ENCODE measurements at regions not wholly inside any gene's neighbourhood (a gene's known extent, or its start where the extent isn't known, plus 50 kb on each side); places are given as distances from the start of the nearest gene placed in this dataset.

DNA sequence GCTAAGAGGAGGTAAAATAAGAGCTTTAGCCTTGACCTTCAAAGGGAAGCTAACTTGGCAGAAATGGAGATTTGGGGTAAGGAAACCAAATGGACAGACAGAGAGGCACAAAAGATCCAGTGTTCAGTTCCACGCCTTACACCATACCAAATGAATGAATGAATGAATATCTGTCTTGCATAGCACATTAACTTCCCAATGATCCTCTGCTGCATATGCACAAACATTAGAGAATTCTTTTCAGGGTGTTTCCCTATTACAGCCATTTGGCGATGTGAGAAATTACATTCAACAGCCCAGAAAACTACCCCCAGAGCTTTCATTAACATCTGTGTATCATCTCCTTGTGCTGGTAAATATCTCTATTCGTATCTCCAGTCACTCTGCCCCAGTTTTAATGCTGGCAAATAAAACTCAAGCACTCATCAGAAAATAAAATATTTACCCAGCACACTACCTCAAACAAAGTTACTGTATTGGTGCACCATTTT lies 1056.2 kb downstream of the SORCS3 start:
- TF ChIP-seq EZH2 (IDR thresholded peaks at IDR 0.05; ENCODE audit: low read depth, unreplicated experiment): no peak
- TF ChIP-seq, protein P1, sequence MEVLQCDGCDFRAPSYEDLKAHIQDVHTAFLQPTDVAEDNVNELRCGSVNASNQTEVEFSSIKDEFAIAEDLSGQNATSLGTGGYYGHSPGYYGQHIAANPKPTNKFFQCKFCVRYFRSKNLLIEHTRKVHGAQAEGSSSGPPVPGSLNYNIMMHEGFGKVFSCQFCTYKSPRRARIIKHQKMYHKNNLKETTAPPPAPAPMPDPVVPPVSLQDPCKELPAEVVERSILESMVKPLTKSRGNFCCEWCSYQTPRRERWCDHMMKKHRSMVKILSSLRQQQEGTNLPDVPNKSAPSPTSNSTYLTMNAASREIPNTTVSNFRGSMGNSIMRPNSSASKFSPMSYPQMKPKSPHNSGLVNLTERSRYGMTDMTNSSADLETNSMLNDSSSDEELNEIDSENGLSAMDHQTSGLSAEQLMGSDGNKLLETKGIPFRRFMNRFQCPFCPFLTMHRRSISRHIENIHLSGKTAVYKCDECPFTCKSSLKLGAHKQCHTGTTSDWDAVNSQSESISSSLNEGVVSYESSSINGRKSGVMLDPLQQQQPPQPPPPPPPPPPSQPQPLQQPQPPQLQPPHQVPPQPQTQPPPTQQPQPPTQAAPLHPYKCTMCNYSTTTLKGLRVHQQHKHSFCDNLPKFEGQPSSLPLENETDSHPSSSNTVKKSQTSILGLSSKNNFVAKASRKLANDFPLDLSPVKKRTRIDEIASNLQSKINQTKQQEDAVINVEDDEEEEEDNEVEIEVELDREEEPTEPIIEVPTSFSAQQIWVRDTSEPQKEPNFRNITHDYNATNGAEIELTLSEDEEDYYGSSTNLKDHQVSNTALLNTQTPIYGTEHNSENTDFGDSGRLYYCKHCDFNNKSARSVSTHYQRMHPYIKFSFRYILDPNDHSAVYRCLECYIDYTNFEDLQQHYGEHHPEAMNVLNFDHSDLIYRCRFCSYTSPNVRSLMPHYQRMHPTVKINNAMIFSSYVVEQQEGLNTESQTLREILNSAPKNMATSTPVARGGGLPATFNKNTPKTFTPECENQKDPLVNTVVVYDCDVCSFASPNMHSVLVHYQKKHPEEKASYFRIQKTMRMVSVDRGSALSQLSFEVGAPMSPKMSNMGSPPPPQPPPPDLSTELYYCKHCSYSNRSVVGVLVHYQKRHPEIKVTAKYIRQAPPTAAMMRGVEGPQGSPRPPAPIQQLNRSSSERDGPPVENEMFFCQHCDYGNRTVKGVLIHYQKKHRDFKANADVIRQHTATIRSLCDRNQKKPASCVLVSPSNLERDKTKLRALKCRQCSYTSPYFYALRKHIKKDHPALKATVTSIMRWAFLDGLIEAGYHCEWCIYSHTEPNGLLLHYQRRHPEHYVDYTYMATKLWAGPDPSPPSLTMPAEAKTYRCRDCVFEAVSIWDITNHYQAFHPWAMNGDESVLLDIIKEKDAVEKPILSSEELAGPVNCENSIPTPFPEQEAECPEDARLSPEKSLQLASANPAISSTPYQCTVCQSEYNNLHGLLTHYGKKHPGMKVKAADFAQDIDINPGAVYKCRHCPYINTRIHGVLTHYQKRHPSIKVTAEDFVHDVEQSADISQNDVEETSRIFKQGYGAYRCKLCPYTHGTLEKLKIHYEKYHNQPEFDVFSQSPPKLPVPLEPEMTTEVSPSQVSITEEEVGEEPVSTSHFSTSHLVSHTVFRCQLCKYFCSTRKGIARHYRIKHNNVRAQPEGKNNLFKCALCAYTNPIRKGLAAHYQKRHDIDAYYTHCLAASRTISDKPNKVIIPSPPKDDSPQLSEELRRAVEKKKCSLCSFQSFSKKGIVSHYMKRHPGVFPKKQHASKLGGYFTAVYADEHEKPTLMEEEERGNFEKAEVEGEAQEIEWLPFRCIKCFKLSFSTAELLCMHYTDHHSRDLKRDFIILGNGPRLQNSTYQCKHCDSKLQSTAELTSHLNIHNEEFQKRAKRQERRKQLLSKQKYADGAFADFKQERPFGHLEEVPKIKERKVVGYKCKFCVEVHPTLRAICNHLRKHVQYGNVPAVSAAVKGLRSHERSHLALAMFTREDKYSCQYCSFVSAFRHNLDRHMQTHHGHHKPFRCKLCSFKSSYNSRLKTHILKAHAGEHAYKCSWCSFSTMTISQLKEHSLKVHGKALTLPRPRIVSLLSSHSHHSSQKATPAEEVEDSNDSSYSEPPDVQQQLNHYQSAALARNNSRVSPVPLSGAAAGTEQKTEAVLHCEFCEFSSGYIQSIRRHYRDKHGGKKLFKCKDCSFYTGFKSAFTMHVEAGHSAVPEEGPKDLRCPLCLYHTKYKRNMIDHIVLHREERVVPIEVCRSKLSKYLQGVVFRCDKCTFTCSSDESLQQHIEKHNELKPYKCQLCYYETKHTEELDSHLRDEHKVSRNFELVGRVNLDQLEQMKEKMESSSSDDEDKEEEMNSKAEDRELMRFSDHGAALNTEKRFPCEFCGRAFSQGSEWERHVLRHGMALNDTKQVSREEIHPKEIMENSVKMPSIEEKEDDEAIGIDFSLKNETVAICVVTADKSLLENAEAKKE (CRISPR knock-in tag; IDR thresholded peaks at IDR 0.05): no peak
- TF ChIP-seq ZNF114 (CRISPR knock-in tag; IDR thresholded peaks at IDR 0.05): no peak
- TF ChIP-seq EZH2phosphoT487 (IDR thresholded peaks at IDR 0.05; ENCODE audit: unreplicated experiment): no peak
- TF ChIP-seq, protein P2, sequence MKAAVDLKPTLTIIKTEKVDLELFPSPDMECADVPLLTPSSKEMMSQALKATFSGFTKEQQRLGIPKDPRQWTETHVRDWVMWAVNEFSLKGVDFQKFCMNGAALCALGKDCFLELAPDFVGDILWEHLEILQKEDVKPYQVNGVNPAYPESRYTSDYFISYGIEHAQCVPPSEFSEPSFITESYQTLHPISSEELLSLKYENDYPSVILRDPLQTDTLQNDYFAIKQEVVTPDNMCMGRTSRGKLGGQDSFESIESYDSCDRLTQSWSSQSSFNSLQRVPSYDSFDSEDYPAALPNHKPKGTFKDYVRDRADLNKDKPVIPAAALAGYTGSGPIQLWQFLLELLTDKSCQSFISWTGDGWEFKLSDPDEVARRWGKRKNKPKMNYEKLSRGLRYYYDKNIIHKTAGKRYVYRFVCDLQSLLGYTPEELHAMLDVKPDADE (IDR thresholded peaks at IDR 0.05): no peak
- no peak for TF ChIP-seq NANOG (IDR thresholded peaks at IDR 0.05; ENCODE audit: borderline replicate concordance)
- TF ChIP-seq POLR2AphosphoS5 (IDR thresholded peaks at IDR 0.05; ENCODE audit: low read depth): no peak
- TF ChIP-seq, protein P3, sequence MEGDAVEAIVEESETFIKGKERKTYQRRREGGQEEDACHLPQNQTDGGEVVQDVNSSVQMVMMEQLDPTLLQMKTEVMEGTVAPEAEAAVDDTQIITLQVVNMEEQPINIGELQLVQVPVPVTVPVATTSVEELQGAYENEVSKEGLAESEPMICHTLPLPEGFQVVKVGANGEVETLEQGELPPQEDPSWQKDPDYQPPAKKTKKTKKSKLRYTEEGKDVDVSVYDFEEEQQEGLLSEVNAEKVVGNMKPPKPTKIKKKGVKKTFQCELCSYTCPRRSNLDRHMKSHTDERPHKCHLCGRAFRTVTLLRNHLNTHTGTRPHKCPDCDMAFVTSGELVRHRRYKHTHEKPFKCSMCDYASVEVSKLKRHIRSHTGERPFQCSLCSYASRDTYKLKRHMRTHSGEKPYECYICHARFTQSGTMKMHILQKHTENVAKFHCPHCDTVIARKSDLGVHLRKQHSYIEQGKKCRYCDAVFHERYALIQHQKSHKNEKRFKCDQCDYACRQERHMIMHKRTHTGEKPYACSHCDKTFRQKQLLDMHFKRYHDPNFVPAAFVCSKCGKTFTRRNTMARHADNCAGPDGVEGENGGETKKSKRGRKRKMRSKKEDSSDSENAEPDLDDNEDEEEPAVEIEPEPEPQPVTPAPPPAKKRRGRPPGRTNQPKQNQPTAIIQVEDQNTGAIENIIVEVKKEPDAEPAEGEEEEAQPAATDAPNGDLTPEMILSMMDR (conservative IDR thresholded peaks at IDR 0.05; ENCODE audit: low read depth in 2 of 2): no peak
- TF ChIP-seq, protein P4, sequence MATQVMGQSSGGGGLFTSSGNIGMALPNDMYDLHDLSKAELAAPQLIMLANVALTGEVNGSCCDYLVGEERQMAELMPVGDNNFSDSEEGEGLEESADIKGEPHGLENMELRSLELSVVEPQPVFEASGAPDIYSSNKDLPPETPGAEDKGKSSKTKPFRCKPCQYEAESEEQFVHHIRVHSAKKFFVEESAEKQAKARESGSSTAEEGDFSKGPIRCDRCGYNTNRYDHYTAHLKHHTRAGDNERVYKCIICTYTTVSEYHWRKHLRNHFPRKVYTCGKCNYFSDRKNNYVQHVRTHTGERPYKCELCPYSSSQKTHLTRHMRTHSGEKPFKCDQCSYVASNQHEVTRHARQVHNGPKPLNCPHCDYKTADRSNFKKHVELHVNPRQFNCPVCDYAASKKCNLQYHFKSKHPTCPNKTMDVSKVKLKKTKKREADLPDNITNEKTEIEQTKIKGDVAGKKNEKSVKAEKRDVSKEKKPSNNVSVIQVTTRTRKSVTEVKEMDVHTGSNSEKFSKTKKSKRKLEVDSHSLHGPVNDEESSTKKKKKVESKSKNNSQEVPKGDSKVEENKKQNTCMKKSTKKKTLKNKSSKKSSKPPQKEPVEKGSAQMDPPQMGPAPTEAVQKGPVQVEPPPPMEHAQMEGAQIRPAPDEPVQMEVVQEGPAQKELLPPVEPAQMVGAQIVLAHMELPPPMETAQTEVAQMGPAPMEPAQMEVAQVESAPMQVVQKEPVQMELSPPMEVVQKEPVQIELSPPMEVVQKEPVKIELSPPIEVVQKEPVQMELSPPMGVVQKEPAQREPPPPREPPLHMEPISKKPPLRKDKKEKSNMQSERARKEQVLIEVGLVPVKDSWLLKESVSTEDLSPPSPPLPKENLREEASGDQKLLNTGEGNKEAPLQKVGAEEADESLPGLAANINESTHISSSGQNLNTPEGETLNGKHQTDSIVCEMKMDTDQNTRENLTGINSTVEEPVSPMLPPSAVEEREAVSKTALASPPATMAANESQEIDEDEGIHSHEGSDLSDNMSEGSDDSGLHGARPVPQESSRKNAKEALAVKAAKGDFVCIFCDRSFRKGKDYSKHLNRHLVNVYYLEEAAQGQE (IDR thresholded peaks at IDR 0.05; ENCODE audit: unreplicated experiment): no peak
- TF ChIP-seq STAT1 (IDR thresholded peaks at IDR 0.05; ENCODE audit: unreplicated experiment): no peak
- TF ChIP-seq CREB1 (CRISPR knock-in tag; IDR thresholded peaks at IDR 0.05; ENCODE audit: low read depth): no peak
- TF ChIP-seq ZNF331 (CRISPR knock-in tag; IDR thresholded peaks at IDR 0.05; ENCODE audit: low read depth): no peak
- no peak for TF ChIP-seq JUNB (IDR thresholded peaks at IDR 0.05; ENCODE audit: unreplicated experiment)
- Histone ChIP-seq H2AFZ (no peak overlapping the region), H3F3A (replicated peaks; ENCODE audit: low read depth) (no peaks in the 10 kb centered on the region), H3K4me3 (no peak overlapping the region), H4K20me1 (replicated peaks; ENCODE audit: insufficient read depth) (0 out of 2 replicates have a peak, but pooled peaks cover 3% of the 10 kb centered on the region), H3K27ac (ENCODE audit: low read depth) (no peak overlapping the region), H3K79me2 (replicated peaks; ENCODE audit: insufficient read depth) (no peaks in the 10 kb centered on the region), H3K36me3 (ENCODE audit: insufficient read depth) (no peaks in the 10 kb centered on the region), H3K27me3 (ENCODE audit: insufficient read depth) (peaks cover 34% of the 10 kb centered on the region), H3K4me1 (ENCODE audit: insufficient read depth) (peaks cover 12% of the 10 kb centered on the region), H3K4me2 (no peak overlapping the region), H3K9me2 (ENCODE audit: insufficient read depth) (no peaks in the 10 kb centered on the region)
- no peaks in the 10 kb centered on the region for H3K36me3 Mint-ChIP-seq (ENCODE audit: low read depth)
- no peaks in the 10 kb centered on the region for H3K9me3 Mint-ChIP-seq
- ATAC-seq (no peak), DNase-seq (ENCODE audit: low spot score) (no peak)
- H3K4me1 Mint-ChIP-seq: peaks cover 20% of the 10 kb centered on the region
- H3K27ac Mint-ChIP-seq: no peak overlapping the region
- no peak overlapping the region for H3K4me3 Mint-ChIP-seq
- peaks cover 11% of the 10 kb centered on the region for H3K27me3 Mint-ChIP-seq (ENCODE audit: insufficient read depth, low read depth, poor library complexity)

Data from GM23338 (cell line).